ENCODE measurements at regions not wholly inside any gene's neighbourhood (a gene's known extent, or its start where the extent isn't known, plus 50 kb on each side); places are given as distances from the start of the nearest gene placed in this dataset.

- TF ChIP-seq, protein P1, sequence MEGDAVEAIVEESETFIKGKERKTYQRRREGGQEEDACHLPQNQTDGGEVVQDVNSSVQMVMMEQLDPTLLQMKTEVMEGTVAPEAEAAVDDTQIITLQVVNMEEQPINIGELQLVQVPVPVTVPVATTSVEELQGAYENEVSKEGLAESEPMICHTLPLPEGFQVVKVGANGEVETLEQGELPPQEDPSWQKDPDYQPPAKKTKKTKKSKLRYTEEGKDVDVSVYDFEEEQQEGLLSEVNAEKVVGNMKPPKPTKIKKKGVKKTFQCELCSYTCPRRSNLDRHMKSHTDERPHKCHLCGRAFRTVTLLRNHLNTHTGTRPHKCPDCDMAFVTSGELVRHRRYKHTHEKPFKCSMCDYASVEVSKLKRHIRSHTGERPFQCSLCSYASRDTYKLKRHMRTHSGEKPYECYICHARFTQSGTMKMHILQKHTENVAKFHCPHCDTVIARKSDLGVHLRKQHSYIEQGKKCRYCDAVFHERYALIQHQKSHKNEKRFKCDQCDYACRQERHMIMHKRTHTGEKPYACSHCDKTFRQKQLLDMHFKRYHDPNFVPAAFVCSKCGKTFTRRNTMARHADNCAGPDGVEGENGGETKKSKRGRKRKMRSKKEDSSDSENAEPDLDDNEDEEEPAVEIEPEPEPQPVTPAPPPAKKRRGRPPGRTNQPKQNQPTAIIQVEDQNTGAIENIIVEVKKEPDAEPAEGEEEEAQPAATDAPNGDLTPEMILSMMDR (IDR thresholded peaks at IDR 0.05 in 8 of 11, conservative IDR thresholded peaks at IDR 0.05 in 3 of 11): no peak
- TF ChIP-seq POLR2A (IDR thresholded peaks at IDR 0.05) (no peak), POLR2AphosphoS5 (IDR thresholded peaks at IDR 0.05) (no peak)
Observed at GRCh38 chr7:53789741-53790140, 752.4 kb upstream of the VSTM2A start.

Measured in spleen (tissue), 7 donors.